Anterior cingulate cortex (tissue), 58 donors: ENCODE measurements at regions not wholly inside any gene's neighbourhood (a gene's known extent, or its start where the extent isn't known, plus 50 kb on each side); places are given as distances from the start of the nearest gene placed in this dataset.
"Not testable (repeated sequence)": the region's sequence is repeated elsewhere in the genome, so short reads cannot be mapped to it uniquely, and the experiment has no call there.

Experiments
- DNase-seq, 58 donors: peaks; one replicate each; lab custom pipeline; 2025; lab: John Stamatoyannopoulos, UW

- not testable (repeated sequence) for DNase-seq
Observed at GRCh38 chr2:87647737-87648498, 100.0 kb upstream of the PLGLB2 start.

- DNase-seq, result not testable (repeated sequence)
Observed at GRCh38 chr2:87648815-87649214, 99.1 kb upstream of the PLGLB2 start.

- DNase-seq, result not testable (repeated sequence)
Observed at GRCh38 chr2:87649871-87650270, 98.0 kb upstream of the PLGLB2 start.

- DNase-seq, result not testable (repeated sequence)
Observed at GRCh38 chr2:87650837-87651236, 97.0 kb upstream of the PLGLB2 start.

GRCh38 chr2:87651589-87651988, 96.3 kb upstream of the PLGLB2 start:
- DNase-seq, result not testable (repeated sequence)

GRCh38 chr2:87653373-87653772, 94.5 kb upstream of the PLGLB2 start:
- DNase-seq, result not testable (repeated sequence)

- not testable (repeated sequence) for DNase-seq
Observed at GRCh38 chr2:87654136-87654814, 93.6 kb upstream of the PLGLB2 start.

GRCh38 chr2:87657915-87658314, 90.0 kb upstream of the PLGLB2 start:
- DNase-seq, result not testable (repeated sequence)

DNA sequence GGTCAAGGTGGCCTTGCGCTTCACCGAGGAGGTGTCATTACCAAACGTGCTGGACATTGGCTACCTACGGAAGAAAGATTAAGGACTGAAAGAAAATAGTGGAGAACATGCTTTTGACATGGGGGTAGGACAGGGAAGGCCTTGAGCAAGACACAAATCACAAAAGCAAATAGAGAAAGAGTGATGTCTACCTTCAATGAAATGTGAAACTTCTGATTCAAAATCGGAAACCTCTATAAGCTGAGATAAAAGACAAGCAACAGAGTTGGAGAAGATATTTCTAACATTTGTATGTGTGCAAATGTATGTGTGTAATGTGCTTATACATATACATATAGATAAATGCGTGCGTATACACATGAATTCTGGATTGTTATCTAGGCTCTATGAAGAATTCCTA, 89.5 kb upstream of the PLGLB2 start:
- DNase-seq, result not testable (repeated sequence)

DNA sequence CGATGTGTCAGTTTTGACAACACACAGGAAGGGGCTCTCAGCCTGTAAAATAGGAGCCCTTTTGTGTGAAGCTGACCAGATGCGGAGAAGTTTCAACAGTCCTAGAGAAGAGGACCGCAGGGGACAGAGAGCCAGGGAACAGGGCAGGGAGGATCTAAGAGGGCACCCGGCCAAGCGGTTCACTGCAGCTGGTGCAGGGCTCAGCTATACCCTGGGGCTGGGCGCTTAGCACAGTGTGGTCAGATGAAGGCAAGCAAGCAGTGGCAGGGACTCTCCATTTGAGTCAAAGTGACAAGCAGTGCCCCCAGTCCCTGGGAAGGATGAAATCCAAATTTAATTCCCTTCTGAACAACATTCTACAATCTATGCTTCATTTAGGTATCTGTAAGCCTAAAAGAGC, 88.9 kb upstream of the PLGLB2 start:
- not testable (repeated sequence) for DNase-seq

- DNase-seq, result not testable (repeated sequence)
Observed at GRCh38 chr2:87660164-87660563, 87.7 kb upstream of the PLGLB2 start.

- not testable (repeated sequence) for DNase-seq
Observed at GRCh38 chr2:87662316-87663290, 85.3 kb upstream of the PLGLB2 start.

DNA sequence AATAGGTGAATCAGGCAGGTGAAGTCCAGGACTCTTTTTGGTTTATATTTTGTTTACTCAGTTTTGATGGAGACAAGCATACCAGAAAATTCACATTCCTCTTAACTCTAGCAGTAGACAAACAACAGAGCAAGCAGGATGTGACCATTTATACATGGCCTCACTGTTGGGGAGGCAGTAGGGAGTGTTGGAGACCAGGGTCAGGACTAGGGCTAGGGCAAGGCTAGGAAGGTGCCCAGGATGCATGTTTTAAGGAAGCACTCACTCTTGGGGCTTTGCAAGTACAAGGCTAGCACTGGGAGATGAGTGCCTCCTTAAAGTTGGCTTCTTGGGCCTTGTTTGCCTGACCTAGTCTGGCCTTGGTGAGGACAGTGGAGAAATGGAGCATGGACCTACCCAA, 84.5 kb upstream of the PLGLB2 start:
- not testable (repeated sequence) for DNase-seq

DNA sequence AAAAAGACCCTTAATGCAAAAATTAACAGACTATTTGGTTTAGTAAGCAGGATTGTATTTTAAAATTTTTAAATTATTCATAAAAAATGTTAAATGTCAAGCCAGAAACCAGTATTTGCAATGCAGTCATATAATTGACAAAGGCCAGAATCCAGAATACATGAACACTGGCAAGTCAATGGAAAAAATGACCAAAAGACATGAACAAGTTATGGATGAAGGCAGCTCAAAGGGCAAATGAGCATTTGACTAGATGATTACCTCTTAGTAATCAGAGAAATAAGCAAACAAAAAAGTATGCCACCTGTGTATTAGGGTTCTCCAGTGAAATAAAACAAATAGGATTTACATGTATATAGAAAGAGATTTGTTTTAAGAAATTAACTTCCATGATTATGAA, 80.9 kb upstream of the PLGLB2 start:
- not testable (repeated sequence) for DNase-seq

GRCh38 chr2:87668361-87668760, 79.5 kb upstream of the PLGLB2 start:
- not testable (repeated sequence) for DNase-seq

DNA sequence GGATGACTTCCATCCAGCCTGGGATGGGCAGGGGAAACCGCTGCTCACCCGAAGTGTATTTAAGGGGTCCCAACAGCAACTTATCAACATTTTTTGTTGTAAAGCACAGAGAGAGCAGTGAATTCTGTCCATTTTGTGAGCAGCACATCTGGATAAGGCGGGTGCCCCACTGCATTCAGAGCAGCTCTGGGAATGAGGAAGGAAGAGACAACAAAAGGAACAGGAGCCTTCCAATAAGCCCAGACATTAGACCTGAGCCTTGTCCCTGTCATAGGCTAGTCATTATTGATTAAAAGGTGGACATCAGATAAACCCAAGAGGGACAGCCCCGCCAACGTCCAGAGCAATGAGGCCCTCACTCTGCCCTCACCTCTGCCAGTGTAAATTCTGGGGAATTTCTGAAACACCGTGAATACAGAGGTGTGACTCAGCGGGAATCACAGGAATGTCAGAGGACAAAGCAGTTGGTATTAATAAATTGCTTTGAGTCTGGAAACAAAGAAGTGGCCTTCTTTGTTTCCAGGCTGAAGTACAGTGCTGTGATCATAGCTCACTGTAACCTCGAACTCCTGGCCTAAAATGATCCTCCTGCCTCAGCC, 78.2 kb upstream of the PLGLB2 start:
- not testable (repeated sequence) for DNase-seq

DNA sequence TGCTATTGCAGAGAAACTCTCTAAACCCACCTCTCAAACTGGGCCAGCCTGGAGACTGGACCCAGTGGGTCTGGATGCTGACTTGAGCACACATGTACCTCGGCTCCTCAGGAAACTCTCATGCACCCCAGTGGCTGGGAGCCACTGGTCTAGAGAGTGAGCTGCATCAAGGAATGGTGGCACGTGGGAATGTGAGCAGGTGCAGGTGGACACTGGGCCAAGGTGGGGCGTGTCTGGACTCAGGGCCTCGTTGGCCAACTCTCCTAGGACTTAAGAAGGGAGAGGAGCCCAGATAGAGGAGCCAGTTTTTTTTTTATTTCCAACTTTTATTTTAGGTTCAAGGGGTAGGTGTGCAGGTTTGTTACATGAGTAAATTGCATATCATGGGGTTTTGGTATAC, 75.5 kb upstream of the PLGLB2 start:
- not testable (repeated sequence) for DNase-seq

DNA sequence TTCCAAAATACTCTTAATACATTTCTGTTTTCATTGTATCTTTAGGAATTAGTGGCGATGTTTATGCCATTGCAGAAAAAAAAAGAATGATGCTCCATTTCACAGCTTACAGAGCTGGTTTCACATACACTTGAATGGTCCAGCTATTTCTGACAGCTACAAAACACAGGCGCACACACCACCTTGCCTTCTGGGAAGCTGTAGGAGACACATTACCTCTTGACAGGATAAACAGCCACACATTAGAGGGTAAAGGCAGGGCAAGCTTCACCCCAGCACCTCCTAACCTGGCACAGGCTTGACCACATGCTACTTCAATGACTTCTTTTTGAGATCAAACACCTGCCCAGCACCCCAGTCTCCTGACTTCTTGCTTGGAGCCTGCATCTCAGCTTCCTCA, 73.2 kb upstream of the PLGLB2 start:
- DNase-seq, result not testable (repeated sequence)

- DNase-seq, result not testable (repeated sequence)
Observed at GRCh38 chr2:87675487-87675886, 72.4 kb upstream of the PLGLB2 start.

- DNase-seq, result not testable (repeated sequence)
Observed at GRCh38 chr2:87677421-87677923, 70.4 kb upstream of the PLGLB2 start.
